AML-193 (cell line): ENCODE measurements at regions not wholly inside any gene's neighbourhood (a gene's known extent, or its start where the extent isn't known, plus 50 kb on each side); places are given as distances from the start of the nearest gene placed in this dataset.

Experiments used
- DNase-seq, 2 experiments: peaks; one replicate each; lab custom pipeline; 2025; lab: John Stamatoyannopoulos, UW

DNA sequence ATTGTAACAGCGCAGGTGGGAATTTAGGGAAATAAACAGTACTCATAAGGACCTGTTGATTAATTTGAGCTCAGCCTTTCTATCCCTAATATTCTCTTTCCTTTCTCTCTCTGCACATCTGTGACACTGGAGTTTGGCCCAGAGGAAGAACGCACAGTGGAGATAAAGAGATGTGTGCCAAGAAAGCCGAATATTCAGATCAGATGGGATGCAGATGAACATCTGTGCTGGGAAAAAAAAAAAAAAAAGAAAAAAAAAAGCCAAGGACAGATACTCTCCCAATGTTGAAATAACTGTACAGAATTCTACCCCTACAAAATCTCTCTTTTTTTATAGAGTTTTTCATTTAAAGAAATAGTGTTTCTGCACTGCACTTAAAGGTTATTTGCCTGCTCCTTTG is 485.4 kb downstream of the KCNJ2 start:
- no peak for DNase-seq

DNA sequence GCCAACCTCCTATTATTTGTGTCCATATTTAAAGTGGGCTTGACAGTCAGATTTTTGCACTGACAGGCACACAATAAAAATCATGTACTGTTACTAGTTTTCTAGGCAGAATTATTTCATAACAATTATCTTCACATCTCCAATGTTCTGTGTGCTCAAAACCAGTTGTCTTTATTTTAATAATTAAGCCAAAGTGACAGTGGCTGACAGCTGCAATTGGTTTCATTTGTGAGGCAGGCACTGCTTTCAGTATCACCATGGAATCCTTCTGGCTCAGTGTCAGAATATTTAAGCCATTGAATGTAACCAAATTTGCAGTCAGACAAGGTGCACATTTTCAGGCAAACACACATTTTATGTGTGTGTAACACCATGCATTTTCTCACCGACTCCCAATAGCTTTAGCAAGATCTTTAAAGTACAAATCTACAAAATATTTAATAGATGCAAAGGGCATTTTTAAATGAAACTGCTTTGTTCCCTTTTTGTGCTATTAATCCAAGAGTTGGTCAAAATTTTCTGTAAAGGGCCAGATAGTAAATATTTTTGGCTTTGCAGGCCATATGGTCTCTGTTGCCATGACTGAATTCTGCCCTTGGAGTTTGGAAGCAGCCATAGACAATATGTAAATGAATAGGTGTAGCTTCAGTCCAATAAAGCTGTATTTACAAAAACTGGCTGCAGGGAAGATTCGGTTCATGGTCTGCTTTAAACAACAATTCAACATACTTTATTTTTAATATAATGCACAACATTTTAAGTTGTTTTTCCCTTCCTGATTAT is 486.0 kb downstream of the KCNJ2 start:
- no peak for DNase-seq

DNA sequence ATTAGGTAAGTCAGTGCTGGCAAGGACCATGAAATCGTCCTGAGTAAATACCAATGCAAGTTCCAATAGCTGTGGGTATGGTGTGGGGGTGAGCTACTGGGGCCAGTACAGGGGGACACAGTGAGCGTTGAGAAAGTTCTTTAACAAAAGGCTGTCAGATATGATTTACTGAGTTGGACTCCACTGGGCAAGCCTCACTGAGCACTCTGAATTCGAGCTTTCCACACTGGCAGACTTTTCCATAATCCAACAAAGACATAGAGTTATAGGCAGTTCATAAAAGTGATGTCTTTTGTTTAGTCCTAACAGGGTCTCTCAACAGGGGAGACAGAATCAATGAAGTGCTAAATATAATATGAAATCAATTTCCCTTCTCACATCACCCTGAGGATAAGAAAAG is 489.0 kb downstream of the KCNJ2 start:
- no peak for DNase-seq

DNA sequence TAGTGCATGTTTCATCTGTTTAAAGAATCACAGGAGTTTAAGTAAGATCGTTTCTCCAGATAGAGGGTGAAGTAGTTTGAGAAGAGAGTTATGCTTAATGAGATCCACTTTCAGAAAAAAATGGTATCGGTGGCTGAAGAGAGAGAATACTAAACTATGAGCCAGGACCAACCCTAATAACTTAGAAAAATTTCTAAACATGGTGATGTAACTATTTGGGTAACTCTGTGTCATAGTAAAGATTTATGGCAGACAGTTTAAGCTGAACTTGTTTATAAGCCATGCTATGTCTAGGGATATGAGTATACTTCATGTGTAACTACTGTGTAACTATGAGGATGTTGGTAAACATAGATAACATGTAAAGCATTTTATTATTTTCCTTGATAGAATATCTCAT is 489.5 kb downstream of the KCNJ2 start:
- no peak for DNase-seq

DNA sequence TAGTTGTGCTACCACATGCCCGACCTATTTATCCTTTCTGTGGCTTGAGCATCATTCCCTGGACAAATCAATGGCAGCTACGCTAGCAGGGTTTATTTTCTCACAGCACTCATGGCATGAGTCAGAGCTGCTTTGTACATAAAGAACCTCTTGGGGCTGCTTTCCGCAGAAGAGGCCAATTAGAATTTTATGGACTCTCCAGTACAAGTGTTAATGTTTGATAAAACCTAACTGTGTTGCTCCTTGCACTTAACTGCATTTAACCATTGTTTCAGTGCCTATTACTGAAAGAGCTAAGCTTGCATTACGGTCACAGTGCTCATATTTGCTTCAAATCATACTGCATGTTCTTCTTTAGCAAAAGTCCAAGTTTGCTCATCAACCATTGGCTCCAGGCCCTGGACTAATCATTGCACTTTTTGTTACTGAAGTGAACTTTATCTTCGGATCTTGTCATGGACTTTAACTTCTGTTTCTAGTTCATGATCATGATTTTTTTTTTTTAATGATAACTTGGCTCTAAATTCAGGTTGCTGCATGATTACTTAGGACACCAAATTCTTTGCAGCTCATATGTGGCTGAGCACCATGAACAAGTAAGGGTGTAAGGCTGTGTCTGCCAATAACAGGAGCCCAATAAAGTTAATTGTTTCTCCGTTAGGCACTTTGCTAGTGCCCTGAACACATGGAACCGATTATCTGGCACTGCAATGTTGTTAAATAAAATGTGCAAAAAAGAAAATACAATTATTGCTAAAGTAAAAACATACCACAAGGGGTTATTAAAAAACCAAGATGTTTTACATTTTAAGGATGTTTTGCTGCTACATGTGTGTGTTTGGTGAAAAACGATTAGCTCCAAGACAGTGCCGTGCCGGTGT is 492.2 kb downstream of the KCNJ2 start:
- DNase-seq: no peak

DNA sequence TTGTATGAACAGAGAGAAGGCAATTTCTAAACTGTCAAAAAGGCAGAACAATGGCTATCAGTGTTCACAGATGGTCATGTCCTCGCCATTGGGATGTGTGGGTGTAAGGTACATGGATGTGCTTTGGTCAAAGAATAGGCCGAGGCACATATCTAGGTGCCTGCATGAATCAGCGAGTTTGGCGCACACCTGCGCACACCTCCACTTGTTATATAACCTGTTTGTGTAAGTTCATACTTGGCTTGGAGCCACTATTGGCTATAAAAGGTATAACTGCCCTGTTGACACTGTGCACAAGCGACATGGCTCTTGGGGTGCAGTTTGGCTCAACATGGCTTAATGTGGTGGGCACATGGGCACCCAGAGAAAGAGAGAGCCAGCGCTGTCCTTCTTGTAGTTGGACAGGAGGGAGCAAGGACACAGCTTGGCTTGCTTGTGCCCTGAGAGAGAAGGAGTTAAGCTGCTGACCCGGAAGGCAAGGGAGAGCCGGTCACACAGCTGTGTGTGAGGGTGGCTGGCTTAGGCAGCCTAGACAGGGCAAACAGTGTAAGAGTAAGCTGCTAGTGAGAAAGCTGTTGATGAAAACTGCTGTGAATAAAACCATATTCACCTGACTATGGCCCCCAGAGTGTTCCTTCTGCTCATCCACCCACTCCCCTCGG is 499.1 kb downstream of the KCNJ2 start:
- no peak for DNase-seq

DNA sequence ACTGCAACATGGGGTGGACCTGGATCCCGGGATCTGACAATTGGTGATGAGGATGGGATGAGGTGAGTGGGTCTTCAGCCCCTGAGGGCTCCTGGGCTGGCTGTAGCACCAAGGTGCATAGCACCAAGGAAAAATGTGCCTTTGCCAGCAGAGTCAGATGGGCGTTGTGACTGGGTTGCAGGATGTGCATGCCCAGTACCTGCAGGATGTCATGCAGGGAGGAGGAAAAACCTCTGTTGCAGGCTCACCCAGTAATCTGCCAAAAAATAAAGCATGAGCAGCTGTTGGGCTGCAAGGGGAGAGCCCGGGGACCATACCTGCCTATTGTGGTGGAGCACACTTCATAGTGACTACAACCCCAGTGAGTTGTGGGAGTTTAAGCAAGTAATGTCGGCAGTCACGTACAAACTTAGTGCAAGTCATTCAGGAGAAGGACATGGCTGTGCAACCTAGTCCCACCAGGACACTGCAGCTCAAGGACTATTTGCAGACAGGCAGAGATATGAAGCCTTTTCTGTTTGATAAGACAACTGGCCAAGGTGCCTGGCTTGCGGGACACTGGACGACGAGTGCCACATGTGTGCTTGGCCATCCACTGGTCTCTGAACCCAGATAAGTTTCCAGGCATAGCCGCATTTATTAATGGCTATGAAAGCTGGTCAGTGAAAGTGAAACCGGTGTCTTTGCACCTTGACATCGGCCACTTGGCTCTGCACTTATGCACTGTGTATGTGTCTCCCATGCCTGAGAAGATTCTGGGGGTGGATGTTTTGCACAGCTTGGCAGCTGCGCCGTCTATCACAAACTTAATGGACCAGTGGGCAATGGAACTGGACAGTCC is 499.8 kb downstream of the KCNJ2 start:
- DNase-seq: no peak

DNA sequence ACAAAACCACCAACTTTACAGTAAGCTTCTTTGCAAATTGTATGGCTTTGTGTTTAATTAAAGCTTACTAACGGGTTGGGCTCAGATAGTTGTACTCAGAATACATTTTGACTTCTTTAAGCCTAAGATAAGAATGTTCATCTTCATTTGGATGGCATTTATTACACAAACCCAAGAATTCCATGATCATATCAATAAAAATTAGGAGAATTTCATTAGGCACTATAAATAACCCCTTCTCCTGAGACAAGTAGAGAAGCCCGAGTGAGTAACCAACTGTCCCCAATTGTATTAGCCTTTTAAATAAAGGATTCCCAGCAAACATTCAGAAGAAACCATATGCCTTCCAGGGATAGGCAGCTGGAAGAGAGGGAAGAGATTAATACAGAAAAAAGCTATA is 504.7 kb downstream of the KCNJ2 start:
- DNase-seq: no peak

DNA sequence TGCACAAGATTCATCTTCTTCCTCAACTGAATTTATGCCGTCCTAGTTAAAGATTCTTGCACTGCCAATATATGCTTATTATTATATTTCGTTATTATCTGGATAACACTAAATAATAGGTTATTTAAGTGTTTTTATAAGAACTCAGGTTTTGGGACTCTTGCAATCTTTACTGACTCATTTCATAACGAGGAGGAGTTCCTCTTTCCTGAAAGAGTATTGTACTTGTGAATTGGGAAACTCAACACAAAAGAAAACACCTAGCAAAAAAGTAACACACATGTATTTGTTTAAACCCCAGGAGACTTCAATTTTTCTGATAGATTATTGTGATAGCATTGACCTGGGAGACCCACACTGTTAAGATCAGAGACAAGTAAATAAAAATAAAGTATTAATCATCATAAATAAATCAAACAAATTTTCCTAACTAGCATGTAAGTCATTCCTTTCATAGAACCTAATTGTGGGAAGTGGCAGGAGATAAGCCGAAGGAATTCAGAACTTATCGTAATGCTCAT is 505.8 kb downstream of the KCNJ2 start:
- DNase-seq: peak in 1 of 2 experiments; percentile 7

DNA sequence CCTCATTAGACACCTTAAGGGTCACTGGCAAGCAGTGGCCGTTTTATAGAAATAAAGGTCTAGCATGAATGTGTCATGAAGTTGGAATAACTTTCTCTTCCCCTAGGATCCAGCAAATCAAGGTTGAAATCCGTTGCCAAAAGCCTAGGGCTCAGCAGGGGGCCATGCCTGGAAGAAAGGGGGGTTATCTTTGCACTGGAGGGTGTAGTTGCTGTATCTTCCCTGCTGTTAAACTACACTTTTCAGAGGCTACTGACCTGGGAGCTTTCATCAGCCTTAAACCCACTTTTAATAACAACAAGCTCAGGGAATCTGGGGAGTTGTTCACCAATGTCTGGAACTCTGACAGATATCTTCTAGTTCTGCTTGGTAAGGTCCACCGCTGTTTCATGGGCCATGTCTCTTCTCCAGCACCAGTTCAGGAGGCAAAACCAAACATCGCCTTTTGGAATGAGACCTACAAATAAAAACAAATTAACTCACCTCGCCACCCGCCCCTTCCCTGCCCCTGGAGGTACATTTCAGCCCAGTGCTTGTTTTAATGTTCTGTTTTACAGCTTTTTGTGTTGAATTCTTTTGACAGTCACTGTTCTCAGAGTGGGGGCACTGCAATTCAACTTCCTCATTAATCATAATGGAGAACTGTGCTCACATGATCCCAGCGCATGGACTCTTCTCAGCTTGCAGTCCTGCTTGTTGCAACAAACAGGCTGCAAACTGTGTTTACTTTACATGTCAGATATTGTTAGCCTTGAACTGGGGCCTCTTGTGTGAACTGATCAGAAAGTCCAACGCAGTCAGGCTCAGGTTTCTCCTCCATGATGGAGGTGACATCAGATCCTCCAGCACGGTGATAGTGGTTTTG is 508.7 kb downstream of the KCNJ2 start:
- DNase-seq: no peak

DNA sequence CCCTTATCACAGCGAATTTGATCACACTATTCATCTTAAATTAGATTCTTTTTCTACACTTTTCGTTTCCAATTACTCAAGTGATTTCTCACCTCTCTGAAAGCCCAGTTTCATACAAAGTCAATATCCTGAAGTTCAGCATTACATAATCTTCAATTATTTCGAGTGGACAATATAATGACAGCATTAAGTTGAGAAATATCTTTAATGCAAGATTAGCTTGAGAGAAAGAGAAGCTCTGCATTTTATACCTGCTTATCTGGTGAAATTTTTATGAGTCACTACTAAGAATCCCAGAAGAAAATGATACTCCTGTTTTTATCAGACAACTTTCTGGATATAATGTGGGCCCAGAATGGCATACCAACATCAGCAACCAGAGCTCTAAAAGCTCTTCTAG is 509.6 kb downstream of the KCNJ2 start:
- DNase-seq: no peak

DNA sequence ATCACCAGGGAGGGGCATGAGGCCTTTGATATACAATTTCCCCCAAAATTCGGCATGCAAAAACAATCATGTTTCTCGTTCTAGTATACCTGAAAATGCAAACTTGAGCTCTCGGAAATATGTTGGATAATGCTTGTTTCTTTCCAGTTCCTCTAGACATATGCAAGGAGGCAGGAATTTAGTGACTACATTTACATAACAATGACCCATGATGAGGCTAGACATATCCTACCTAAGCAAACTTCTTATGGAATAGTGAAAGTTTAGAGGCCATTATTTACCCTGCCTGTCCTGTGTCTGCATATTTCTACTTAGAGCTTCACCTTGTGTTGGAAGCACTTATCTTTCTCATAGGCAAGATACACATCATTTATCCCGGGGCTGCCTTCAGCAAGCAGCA is 514.6 kb downstream of the KCNJ2 start:
- DNase-seq: no peak

DNA sequence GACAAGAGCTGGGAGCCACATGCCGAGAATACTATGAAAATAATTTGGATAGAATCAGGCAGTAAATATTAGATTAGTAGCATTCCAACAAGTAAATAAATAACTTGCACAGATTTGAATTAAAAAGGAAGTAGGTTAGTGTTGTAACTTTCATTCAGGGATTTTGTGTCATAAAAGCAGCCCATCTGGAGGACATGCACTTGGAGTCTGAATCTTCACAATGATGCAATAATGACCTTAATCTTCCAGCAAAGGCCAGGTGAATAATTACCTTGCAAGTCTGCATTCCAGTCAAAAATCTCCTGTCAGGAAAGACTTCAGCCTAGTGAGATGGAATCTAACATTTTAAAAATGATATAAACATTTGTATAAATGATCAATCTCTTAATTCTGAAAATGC is 518.1 kb downstream of the KCNJ2 start:
- DNase-seq: no peak

DNA sequence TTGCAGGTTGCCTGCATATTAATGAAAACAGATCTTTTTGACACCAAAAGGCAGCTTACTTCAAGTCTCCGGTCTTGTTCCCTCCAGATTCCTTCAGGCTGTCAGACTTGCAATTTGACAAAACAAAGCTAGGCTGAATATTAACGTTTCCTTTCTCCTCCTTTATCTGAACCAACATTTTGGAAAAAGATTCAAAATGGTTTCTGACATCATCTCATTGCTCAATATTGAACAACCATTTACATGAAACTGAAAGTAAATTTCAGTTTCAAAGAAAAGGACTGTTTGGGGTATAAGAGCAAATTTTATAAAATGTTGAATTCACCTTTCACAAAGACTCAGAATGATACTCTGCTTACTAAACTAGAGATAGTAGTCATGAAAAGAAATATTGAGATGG is 521.8 kb downstream of the KCNJ2 start:
- no peak for DNase-seq

DNA sequence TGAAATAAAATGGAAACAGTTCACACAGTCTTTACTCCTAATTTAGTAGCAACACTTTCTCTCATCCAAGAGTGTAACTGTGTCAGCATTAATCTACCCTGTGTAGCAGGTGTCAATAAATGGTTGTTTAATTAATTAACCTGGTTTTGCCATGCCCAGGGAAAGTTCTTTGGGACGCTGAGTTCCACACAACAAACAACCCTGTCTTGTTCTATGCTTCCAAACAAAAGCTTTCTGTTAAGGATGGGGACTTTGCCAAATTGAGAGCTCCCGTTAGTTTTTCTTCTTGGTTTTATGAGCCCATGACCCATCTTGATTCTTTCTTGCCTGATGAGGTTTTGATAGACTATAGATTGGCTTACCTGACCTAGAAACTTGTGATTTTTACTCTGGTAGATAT is 530.1 kb downstream of the KCNJ2 start:
- no peak for DNase-seq

DNA sequence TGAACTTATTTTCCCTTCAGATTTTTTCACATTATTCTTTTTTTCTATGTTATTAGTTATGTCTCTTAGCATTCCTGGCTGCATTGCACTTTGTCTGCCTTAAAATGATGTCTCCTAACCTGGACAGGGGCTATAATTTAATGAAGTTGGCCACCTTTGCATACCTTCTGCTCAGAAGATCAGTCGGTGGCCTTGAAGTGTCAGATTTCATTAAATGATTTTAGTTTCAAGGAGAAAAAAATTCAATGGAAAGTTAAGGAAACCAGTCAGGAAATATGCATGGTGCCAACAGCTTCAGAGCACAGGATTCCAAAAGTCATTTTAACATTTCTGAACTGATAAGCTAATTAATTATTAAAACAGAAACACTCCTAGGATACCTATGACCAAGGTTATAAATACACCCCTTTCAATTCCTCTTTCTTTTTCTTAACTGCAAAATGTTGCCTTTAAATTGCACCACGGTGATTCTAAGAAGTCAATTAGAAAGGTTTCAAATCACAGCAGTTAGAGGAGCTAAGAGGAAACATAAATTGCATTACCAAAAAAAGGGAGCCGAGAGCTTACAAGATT is 533.4 kb downstream of the KCNJ2 start:
- DNase-seq: no peak

DNA sequence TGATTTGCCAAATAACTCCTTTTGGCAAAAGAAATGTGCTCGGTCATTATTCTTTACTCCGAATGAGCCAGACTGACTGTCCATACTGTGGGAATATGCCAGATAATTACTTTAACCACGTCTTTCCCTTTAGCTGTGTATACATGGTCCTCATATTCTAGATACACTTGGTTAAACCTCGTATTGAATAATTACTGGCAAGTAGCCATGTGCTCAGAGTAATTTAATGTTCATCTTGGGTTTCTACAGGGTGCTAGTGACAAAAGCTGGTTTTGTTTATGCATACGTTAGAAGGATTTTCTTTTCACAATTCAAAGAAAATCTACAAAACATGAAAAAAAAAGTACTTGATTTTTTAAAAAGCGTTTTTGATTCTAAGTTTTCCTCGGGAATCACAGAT is 540.3 kb downstream of the KCNJ2 start:
- no peak for DNase-seq

DNA sequence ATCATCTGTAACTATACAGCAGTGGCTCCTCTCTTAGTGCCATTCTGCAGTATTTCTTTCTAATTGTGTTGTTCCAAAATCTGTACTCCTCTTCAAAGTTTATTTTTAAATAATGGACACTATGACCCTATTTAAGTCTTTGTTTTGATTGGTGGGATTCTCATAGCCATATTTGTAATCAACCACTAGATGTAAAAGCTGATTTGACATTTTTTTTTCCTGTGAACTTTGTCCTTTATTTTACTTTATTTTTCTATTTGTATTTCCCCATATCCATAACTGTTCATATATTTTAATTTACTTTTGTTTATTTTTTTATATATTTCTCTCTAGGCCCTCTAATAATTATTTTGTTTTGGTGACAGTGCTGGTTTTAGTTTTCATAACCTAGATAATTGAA is 544.4 kb downstream of the KCNJ2 start:
- DNase-seq: no peak

DNA sequence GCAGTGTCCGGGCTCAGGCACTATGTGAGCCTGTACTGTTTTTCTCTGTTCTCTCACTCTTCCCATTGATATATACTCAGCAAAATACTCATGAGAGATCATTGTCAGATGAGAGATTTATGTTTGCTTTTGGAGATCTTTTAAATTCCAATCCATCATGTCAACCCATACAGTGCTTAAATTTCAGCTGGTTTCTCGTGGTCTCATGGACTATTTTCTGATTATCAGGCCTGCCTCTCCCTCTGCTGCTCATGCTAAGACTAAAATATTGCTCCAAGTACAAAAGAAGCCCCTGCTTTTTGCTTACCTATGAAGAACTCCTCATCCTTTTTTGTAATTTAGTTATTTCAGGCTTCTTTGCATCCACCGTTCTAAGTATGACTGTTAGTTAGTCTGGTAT is 547.2 kb downstream of the KCNJ2 start:
- DNase-seq: no peak

DNA sequence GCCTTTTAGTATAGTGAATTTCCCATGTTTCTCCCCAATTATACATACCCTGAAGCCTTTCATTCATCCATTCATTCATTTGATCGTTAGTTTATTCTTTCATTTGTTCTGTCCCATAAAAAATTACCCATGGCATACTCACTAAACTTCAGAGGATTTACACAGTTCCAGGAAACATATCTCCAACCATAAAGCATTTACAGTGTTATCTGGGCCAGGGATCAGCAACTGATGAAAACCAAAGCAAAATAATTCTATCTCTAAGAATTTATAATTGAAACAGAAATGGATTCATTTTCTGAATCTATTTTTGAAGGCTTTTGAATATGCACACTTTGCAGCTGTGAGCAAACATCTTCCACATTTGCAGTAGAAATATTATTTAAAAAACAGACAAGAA is 547.7 kb downstream of the KCNJ2 start:
- no peak for DNase-seq
